Liver (tissue), 8 donors: ENCODE measurements at regions not wholly inside any gene's neighbourhood (a gene's known extent, or its start where the extent isn't known, plus 50 kb on each side); places are given as distances from the start of the nearest gene placed in this dataset.

Source experiments
- DNase-seq: peaks from one replicate; pipeline ENCODE4 v3.0.0-alpha.2; 2017; ENCODE audit warnings: low spot score
- H3K27ac ChIP-seq, 2 donors: one replicate each; pipeline ENCODE4 v1.7.0; 2013; ENCODE audit warnings: inconsistent platforms in 2 of 2, low read length in 2 of 2, control low read depth in 1 of 2, low read depth in 1 of 2, mild to moderate bottlenecking in 1 of 2
- H3K27me3 ChIP-seq, 4 donors: one replicate each; pipeline versions ENCODE4 v1.6.1 to v1.7.0; 2013; ENCODE audit warnings: low read length in 3 of 4, inconsistent platforms in 1 of 4, mild to moderate bottlenecking in 1 of 4, moderate library complexity in 1 of 4; ENCODE audit not compliant: control insufficient read depth in 4 of 4, insufficient read depth in 4 of 4
- H3K36me3 ChIP-seq, 4 donors: one replicate each; pipeline versions ENCODE4 v1.6.1 to v1.7.0; 2013; ENCODE audit warnings: low read length in 3 of 4, mild to moderate bottlenecking in 3 of 4, low read depth in 1 of 4, moderate library complexity in 1 of 4; ENCODE audit not compliant: control insufficient read depth in 4 of 4, insufficient read depth in 3 of 4
- H3K4me1 ChIP-seq, 4 donors: one replicate each; pipeline versions ENCODE4 v1.6.1 to v1.7.0; 2013; ENCODE audit warnings: low read length in 3 of 4, mild to moderate bottlenecking in 3 of 4, moderate library complexity in 1 of 4; ENCODE audit not compliant: control insufficient read depth in 4 of 4, insufficient read depth in 4 of 4
- H3K4me3 ChIP-seq, 3 donors: one replicate each; pipeline versions ENCODE4 v1.6.1 to v1.7.0; 2013; ENCODE audit warnings: low read length in 3 of 3, control low read depth in 1 of 3, low read depth in 1 of 3, mild to moderate bottlenecking in 1 of 3
- H3K9ac ChIP-seq, 2 donors: one replicate each; pipeline ENCODE4 v1.7.0; 2013; ENCODE audit warnings: low read length in 2 of 2, mild to moderate bottlenecking in 2 of 2, moderate library complexity in 2 of 2, control low read depth in 1 of 2, low read depth in 1 of 2
- H3K9me3 ChIP-seq, 4 donors: one replicate each; pipeline versions ENCODE4 v1.6.1 to v1.7.0; 2013; ENCODE audit warnings: low read length in 3 of 4; ENCODE audit not compliant: control insufficient read depth in 4 of 4
- ATF3 ChIP-seq: IDR thresholded peaks from 2 replicates; pipeline ENCODE4 v1.6.1; 2016; ENCODE audit warnings: antibody characterized with exemption
- CTCF ChIP-seq: fragments of 150-350 bp; IDR thresholded peaks from 2 replicates; pipeline ENCODE4 v1.5.1; 2017; ENCODE audit warnings: improper control_type of control experiment, low read depth, low read length; ENCODE audit not compliant: missing input control
- EGR1 ChIP-seq, 2 donors: IDR thresholded peaks; 2 replicates each; pipeline ENCODE4 v1.6.1; 2016 to 2018; ENCODE audit warnings: antibody characterized with exemption in 2 of 2, low read depth in 2 of 2
- FOXA1 ChIP-seq: IDR thresholded peaks from 2 replicates; pipeline ENCODE4 v1.6.1; 2016; ENCODE audit warnings: antibody characterized with exemption
- FOXA2 ChIP-seq: IDR thresholded peaks from 2 replicates; pipeline ENCODE4 v1.6.1; 2016; ENCODE audit warnings: antibody characterized with exemption
- GABPA ChIP-seq, 2 donors: IDR thresholded peaks in 1 of 2; conservative IDR thresholded peaks in 1 of 2; 2 replicates each; pipeline ENCODE4 v1.6.1; 2016; ENCODE audit warnings: antibody characterized with exemption in 2 of 2, mild to moderate bottlenecking in 1 of 2, moderate library complexity in 1 of 2
- HNF4A ChIP-seq, 2 donors: conservative IDR thresholded peaks; 2 replicates each; pipeline ENCODE4 v1.6.1; 2016; ENCODE audit warnings: antibody characterized with exemption in 2 of 2, mild to moderate bottlenecking in 2 of 2
- HNF4G ChIP-seq: IDR thresholded peaks from 2 replicates; pipeline ENCODE4 v1.6.1; 2016; ENCODE audit warnings: antibody characterized with exemption
- JUND ChIP-seq, 2 donors: IDR thresholded peaks; 2 replicates each; pipeline ENCODE4 v1.6.1; 2016; ENCODE audit warnings: antibody characterized with exemption in 2 of 2
- MAX ChIP-seq: IDR thresholded peaks from 2 replicates; pipeline ENCODE4 v1.6.1; 2016; ENCODE audit warnings: antibody characterized with exemption
- NR2F2 ChIP-seq: IDR thresholded peaks from 2 replicates; pipeline ENCODE4 v1.6.1; 2016; ENCODE audit warnings: antibody characterized with exemption
- RAD21 ChIP-seq, 2 donors: IDR thresholded peaks; 2 replicates each; pipeline ENCODE4 v1.6.1; 2016; ENCODE audit warnings: antibody characterized with exemption in 2 of 2, mild to moderate bottlenecking in 2 of 2
- REST ChIP-seq: IDR thresholded peaks from 2 replicates; pipeline ENCODE4 v1.6.1; 2016; ENCODE audit warnings: antibody characterized with exemption, mild to moderate bottlenecking
- RXRA ChIP-seq, 2 donors: IDR thresholded peaks; 2 replicates each; pipeline ENCODE4 v1.6.1; 2017 to 2018; ENCODE audit warnings: antibody characterized with exemption in 2 of 2, mild to moderate bottlenecking in 1 of 2
- SP1 ChIP-seq: IDR thresholded peaks from 2 replicates; pipeline ENCODE4 v1.6.1; 2018; ENCODE audit warnings: antibody characterized with exemption, mild to moderate bottlenecking
- TAF1 ChIP-seq: conservative IDR thresholded peaks from 2 replicates; pipeline ENCODE4 v1.6.1; 2016; ENCODE audit warnings: antibody characterized with exemption, mild to moderate bottlenecking
- YY1 ChIP-seq: IDR thresholded peaks from 2 replicates; pipeline ENCODE4 v1.6.1; 2016; ENCODE audit warnings: antibody characterized with exemption, mild to moderate bottlenecking
- ZBTB33 ChIP-seq: IDR thresholded peaks from 2 replicates; pipeline ENCODE4 v1.6.1; 2016; ENCODE audit warnings: antibody characterized with exemption
- WGBS: extraction: QIAGEN DNeasy Blood & Tissue Kit; methylation state at CpG from one replicate; pipeline ENCODE4 v1.1.7; 2013; 5-methylcytosine and 5-hydroxymethylcytosine counted together
- donor health status: healthy.
- donor health status: healthy.
- donor health status: healthy.
- donor health status: healthy.
- donor health status: healthy.

GRCh38 chr6:126631363-126631762 lies 291.4 kb downstream of the CENPW start:
- H3K27ac ChIP-seq: no peak overlapping the region
- DNase-seq: no peak
- no peak overlapping the region for H3K9ac ChIP-seq
- no peaks in the 10 kb centered on the region for H3K27me3 ChIP-seq
- H3K4me1 ChIP-seq: no peaks in the 10 kb centered on the region
- TF ChIP-seq SP1: no peak
- no peak for TF ChIP-seq HNF4G
- no peak for TF ChIP-seq JUND (IDR thresholded peaks at IDR 0.05)
- TF ChIP-seq FOXA2: no peak
- TF ChIP-seq NR2F2: no peak
- no peak for TF ChIP-seq MAX
- no peak for TF ChIP-seq YY1
- no peak for TF ChIP-seq EGR1 (IDR thresholded peaks at IDR 0.05; ENCODE audit: low read depth in 2 of 2)
- TF ChIP-seq REST: no peak
- no peaks in the 10 kb centered on the region for H3K9me3 ChIP-seq
- no peaks in the 10 kb centered on the region for H3K36me3 ChIP-seq
- no peak overlapping the region for H3K4me3 ChIP-seq
- 88% methylated on average over 2 of the region's 2 CpGs for WGBS

GRCh38 chr6:126632271-126632670 lies 292.4 kb downstream of the CENPW start:
- Histone ChIP-seq H3K36me3 (no peaks in the 10 kb centered on the region), H3K4me1 (no peaks in the 10 kb centered on the region), H3K27me3 (no peaks in the 10 kb centered on the region), H3K9me3 (no peaks in the 10 kb centered on the region), H3K9ac (no peak overlapping the region), H3K27ac (no peak overlapping the region), H3K4me3 (no peak overlapping the region)
- 72% methylated on average over 1 of the region's 1 CpG for WGBS
- TF ChIP-seq FOXA1 (no peak), TAF1 (no peak), YY1 (no peak), ATF3 (no peak), REST (no peak), ZBTB33 (no peak), NR2F2 (no peak), GABPA (IDR thresholded peaks at IDR 0.05 in 1 of 2, conservative IDR thresholded peaks at IDR 0.05 in 1 of 2) (no peak), RXRA (IDR thresholded peaks at IDR 0.05) (no peak), MAX (no peak), FOXA2 (no peak), HNF4A (conservative IDR thresholded peaks at IDR 0.05) (no peak), RAD21 (IDR thresholded peaks at IDR 0.05) (no peak), JUND (IDR thresholded peaks at IDR 0.05) (no peak), CTCF (no peak), EGR1 (IDR thresholded peaks at IDR 0.05; ENCODE audit: low read depth in 2 of 2) (no peak), HNF4G (no peak), SP1 (no peak)
- no peak for DNase-seq
